ENCODE measurements at regions not wholly inside any gene's neighbourhood (a gene's known extent, or its start where the extent isn't known, plus 50 kb on each side); places are given as distances from the start of the nearest gene placed in this dataset.

- no peak overlapping the region for H3K4me3 ChIP-seq (ENCODE audit: low read depth, low read length)
- TF ChIP-seq POLR2A (IDR thresholded peaks at IDR 0.05; ENCODE audit: extremely low read depth, insufficient read length), result no peak
- TF ChIP-seq, protein P1, sequence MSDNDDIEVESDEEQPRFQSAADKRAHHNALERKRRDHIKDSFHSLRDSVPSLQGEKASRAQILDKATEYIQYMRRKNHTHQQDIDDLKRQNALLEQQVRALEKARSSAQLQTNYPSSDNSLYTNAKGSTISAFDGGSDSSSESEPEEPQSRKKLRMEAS (IDR thresholded peaks at IDR 0.05; ENCODE audit: low read depth, low read length), result no peak
- no peak for DNase-seq (ENCODE audit: low read depth)
These were observed 213.3 kb upstream of the THRB start for GRCh38 chr3:24707936-24708335.

GRCh38 chr3:24709956-24710355 is 215.3 kb upstream of the THRB start:
- H3K4me3 ChIP-seq (ENCODE audit: low read depth, low read length), result no peak overlapping the region
- TF ChIP-seq, protein P1 (IDR thresholded peaks at IDR 0.05; ENCODE audit: low read depth, low read length), result no peak
- TF ChIP-seq MYC (IDR thresholded peaks at IDR 0.05; ENCODE audit: low read depth, low read length) (no peak), CTCF (IDR thresholded peaks at IDR 0.05; ENCODE audit: low read depth, low read length) (no peak), POLR2A (IDR thresholded peaks at IDR 0.05; ENCODE audit: extremely low read depth, insufficient read length) (no peak)
- no peak for DNase-seq (ENCODE audit: low read depth)

DNA sequence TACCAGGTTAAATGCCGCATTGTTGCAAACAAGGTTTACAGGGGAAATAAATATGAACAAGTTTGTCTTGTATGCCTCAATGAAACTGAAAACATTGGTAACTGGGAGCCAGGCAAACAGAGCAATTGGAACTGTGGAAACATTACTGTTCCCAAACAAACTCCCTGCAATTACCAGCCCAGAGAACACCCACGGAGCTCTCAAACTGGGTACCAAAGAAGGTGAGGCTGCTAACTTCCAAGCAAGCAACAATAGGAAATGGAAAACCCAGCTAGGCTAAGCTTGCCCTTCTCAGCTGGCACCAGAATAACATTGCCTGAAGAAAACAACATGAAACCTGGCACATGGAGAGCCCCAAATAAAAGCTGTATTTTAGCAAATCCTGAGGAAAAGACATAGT is 218.9 kb upstream of the THRB start:
- DNase-seq (ENCODE audit: low read depth), result no peak
- TF ChIP-seq, protein P1 (IDR thresholded peaks at IDR 0.05; ENCODE audit: low read depth, low read length), result no peak
- no peak for TF ChIP-seq POLR2A (IDR thresholded peaks at IDR 0.05; ENCODE audit: extremely low read depth, insufficient read length)
- TF ChIP-seq CTCF (IDR thresholded peaks at IDR 0.05; ENCODE audit: low read depth, low read length), result no peak
- no peak for TF ChIP-seq MYC (IDR thresholded peaks at IDR 0.05; ENCODE audit: low read depth, low read length)
- H3K4me3 ChIP-seq (ENCODE audit: low read depth, low read length), result no peak overlapping the region

DNA sequence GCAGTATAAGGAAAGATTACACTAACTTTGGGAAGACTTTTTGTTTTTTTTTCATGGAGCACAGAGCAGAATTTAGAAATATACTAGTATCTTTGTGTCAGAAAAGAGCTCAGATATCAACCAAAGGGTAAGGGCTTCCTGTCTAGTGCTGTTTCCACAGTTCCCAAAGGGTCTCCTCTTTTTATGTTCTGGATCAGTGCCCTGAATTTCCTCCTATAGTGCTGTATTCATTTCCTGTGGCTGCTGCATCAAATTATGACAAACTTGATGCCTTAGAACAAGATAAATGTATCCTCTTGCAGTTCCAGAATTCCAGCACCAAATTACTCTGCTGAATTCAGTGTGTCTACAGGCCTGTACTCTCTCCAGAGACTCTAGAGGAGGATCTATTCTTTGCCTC is 219.8 kb upstream of the THRB start:
- H3K4me3 ChIP-seq (ENCODE audit: low read depth, low read length), result no peak overlapping the region
- no peak for DNase-seq (ENCODE audit: low read depth)
- TF ChIP-seq POLR2A (IDR thresholded peaks at IDR 0.05; ENCODE audit: extremely low read depth, insufficient read length), result no peak
- TF ChIP-seq, protein P1 (IDR thresholded peaks at IDR 0.05; ENCODE audit: low read depth, low read length), result no peak
- TF ChIP-seq MYC (IDR thresholded peaks at IDR 0.05; ENCODE audit: low read depth, low read length), result no peak
- TF ChIP-seq CTCF (IDR thresholded peaks at IDR 0.05; ENCODE audit: low read depth, low read length), result no peak

GRCh38 chr3:24715171-24715792 is 220.6 kb upstream of the THRB start:
- H3K4me3 ChIP-seq (ENCODE audit: low read depth, low read length), result no peak overlapping the region
- no peak for DNase-seq (ENCODE audit: low read depth)
- no peak for TF ChIP-seq CTCF (IDR thresholded peaks at IDR 0.05; ENCODE audit: low read depth, low read length)
- TF ChIP-seq, protein P1 (IDR thresholded peaks at IDR 0.05; ENCODE audit: low read depth, low read length), result no peak
- TF ChIP-seq POLR2A (IDR thresholded peaks at IDR 0.05; ENCODE audit: extremely low read depth, insufficient read length), result no peak
- no peak for TF ChIP-seq MYC (IDR thresholded peaks at IDR 0.05; ENCODE audit: low read depth, low read length)

GRCh38 chr3:24722087-24722486 is 227.4 kb upstream of the THRB start:
- TF ChIP-seq MYC (IDR thresholded peaks at IDR 0.05; ENCODE audit: low read depth, low read length), result no peak
- H3K4me3 ChIP-seq (ENCODE audit: low read depth, low read length), result no peak overlapping the region

More at GRCh38 chr3:24722087-24722486, 227.4 kb upstream of the THRB start:
- no peak for DNase-seq (ENCODE audit: low read depth)

All from NB4 (cell line).